Ovary (tissue), 7 donors: ENCODE measurements at regions not wholly inside any gene's neighbourhood (a gene's known extent, or its start where the extent isn't known, plus 50 kb on each side); places are given as distances from the start of the nearest gene placed in this dataset. TPM values are rescaled to one million over a fixed set of nuclear protein-coding genes. Genes with fewer than 3 reads are reported as not detected.

ENCODE experiments used
- DNase-seq, 5 donors: peaks; one replicate each; pipeline ENCODE4 v3.0.0-alpha.2; 2019 to 2020
- H3K27ac ChIP-seq, 2 donors: fragments of 200-600 bp; one replicate each; pipeline versions ENCODE4 v1.5.1 to v1.8.0; 2019 to 2022
- H3K27me3 ChIP-seq: fragments of 200-600 bp; one replicate; pipeline ENCODE4 v1.8.0; 2022
- H3K36me3 ChIP-seq: fragments of 200-600 bp; sonication (generic); one replicate; pipeline ENCODE4 v1.5.1; 2019
- H3K4me1 ChIP-seq: one replicate; pipeline ENCODE4 v1.8.1; 2013; ENCODE audit warnings: mild to moderate bottlenecking, moderate library complexity; ENCODE audit not compliant: insufficient read depth
- H3K4me3 ChIP-seq: fragments of 200-600 bp; sonication (generic); one replicate; pipeline ENCODE4 v1.5.1; 2017
- H3K9me3 ChIP-seq, 2 donors: fragments of 200-600 bp in 1 of 2; sonication (generic) in 1 of 2; one replicate each; pipeline versions ENCODE4 v1.5.1 to v1.8.1; 2013 to 2019; ENCODE audit warnings: mild to moderate bottlenecking in 1 of 2, moderate library complexity in 1 of 2
- CTCF ChIP-seq, 3 donors: fragments of 450-650 bp in 2 of 3; fragments of 200-600 bp in 1 of 3; IDR thresholded peaks; one replicate each; pipeline versions ENCODE4 v1.5.1 to v1.8.0; 2016 to 2022; ENCODE audit warnings: antibody characterized with exemption in 3 of 3, mild to moderate bottlenecking in 1 of 3
- EP300 ChIP-seq: sonication (generic); formaldehyde crosslinking; IDR thresholded peaks from one replicate; pipeline ENCODE4 v1.6.1; 2017; ENCODE audit warnings: antibody characterized with exemption
- POLR2A ChIP-seq: fragments of 450-650 bp; IDR thresholded peaks from one replicate; pipeline ENCODE4 v1.6.1; 2017; ENCODE audit warnings: antibody characterized with exemption, mild to moderate bottlenecking, moderate library complexity
- WGBS, 3 donors: extraction: QIAGEN DNeasy Blood & Tissue Kit in 1 of 3; methylation state at CpG; one replicate each; pipeline versions ENCODE4 v1.1.5 to v1.1.7; 2013 to 2017; 5-methylcytosine and 5-hydroxymethylcytosine counted together
- intact Hi-C, 4 donors: fragments of 100-400 bp; cut with DNase I; formaldehyde crosslinking; loops; one replicate each; pipeline versions ENCODE4 v1.11.0 to v1.15.1; 2022 to 2023
- small RNA-seq: library from RNA; depleted of rRNA; stranded (forward); fragments of <200 nt; gene quantifications from one replicate; pipeline ENCODE3, GENCODE V24; 2016
- donor health status: DM: no; HTN: no; CAD: no; lungs with moderate emphysema.
- donor health status: DM: no; HTN: no; CAD: no.
- donor health status: Bipolar disorder and iron deficiency.
- donor health status: DM: no; HTN: no; CAD: no.
- donor health status: DM: yes; HTN: yes; CAD: no.

- Histone ChIP-seq H3K4me3 (no peak overlapping the region), H3K36me3 (no peaks in the 10 kb centered on the region), H3K27me3 (no peaks in the 10 kb centered on the region), H3K27ac (no peak overlapping the region), H3K4me1 (no peaks in the 10 kb centered on the region), H3K9me3 (no peaks in the 10 kb centered on the region)
- intact Hi-C loops: no loop called here
- DNase-seq: peak; percentile 29 to 82 (median 59)
- TF ChIP-seq EP300 (no peak), POLR2A (no peak), CTCF (IDR thresholded peaks at IDR 0.05) (no peak)
- WGBS, 3 donors: 18 to 48% (median 29%) methylated on average over 1 of the region's 1 CpG
Measured at GRCh38 chr4:72631296-72631695, 62.3 kb upstream of the ADAMTS3 start.

GRCh38 chr4:72629540-72629939 lies 60.5 kb upstream of the ADAMTS3 start:
- 89 to 94% (median 91%) methylated on average over 1 of the region's 1 CpG for WGBS, 3 donors
- DNase-seq: no peak
- no peak overlapping the region for H3K27ac ChIP-seq
- H3K9me3 ChIP-seq: no peaks in the 10 kb centered on the region
- TF ChIP-seq CTCF (IDR thresholded peaks at IDR 0.05) (no peak), POLR2A (no peak), EP300 (no peak)
- no peaks in the 10 kb centered on the region for H3K4me1 ChIP-seq
- H3K36me3 ChIP-seq: no peaks in the 10 kb centered on the region
- no peak overlapping the region for H3K4me3 ChIP-seq
- intact Hi-C loops: no loop called here
- H3K27me3 ChIP-seq: no peaks in the 10 kb centered on the region

- no peak for TF ChIP-seq POLR2A
- no peaks in the 10 kb centered on the region for H3K4me1 ChIP-seq
- H3K9me3 ChIP-seq: no peaks in the 10 kb centered on the region
- H3K27me3 ChIP-seq: no peaks in the 10 kb centered on the region
- DNase-seq: no peak
- no peaks in the 10 kb centered on the region for H3K36me3 ChIP-seq
- H3K4me3 ChIP-seq: no peak overlapping the region
- intact Hi-C loops: no loop called here
- no peak overlapping the region for H3K27ac ChIP-seq
Measured at GRCh38 chr4:72627723-72628122, 58.7 kb upstream of the ADAMTS3 start.

Small RNA genes in the stretch of these regions (small RNA-seq; reads per million reads assigned to genes)
- not detected for gene RNU4ATAC9P
